ENCODE measurements at regions not wholly inside any gene's neighbourhood (a gene's known extent, or its start where the extent isn't known, plus 50 kb on each side); places are given as distances from the start of the nearest gene placed in this dataset.

DNA sequence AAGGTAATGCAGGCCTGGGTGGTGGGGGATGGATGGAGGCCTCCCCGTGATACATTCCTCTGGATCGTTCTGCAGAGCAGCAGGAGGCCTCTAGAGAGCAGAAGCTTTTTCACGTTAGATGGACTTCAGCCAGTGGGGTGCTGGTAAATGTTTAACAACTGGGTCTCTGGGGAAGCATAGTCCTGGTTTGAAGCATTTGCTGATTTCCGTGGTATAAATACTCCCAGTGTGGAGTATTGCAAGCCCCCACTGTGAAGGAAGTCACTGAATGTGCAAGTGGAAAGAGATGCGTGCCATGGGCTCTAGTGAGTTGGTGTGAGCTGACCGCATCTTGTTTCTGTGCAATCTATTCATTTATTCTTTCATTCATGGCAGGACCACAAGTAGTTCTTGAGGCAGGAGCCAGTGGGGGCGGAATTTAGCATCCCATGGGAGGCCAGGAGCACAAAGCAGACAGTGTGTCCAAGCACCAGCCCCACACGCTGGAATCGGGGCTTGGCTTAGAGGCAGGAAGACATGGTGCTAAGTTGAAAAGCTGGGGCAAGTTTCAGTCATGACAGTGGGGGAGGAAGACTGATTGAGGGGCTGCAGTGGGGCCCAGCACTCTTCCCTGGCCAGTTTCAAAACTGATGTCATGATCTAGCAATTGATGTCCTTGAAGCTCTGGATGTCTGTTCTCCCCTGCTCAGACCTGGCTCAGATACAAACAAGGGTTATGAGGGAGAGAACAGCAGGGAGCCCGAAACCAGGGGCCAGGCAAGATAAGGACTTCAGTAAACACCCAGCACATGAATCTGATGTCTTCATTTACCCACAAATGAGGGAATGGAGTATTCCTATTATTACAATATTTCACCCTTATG is 280.9 kb upstream of the LYZL1 start:
- intact Hi-C loops (cut with DNase I), result no loop called here
- no peak for DNase-seq

DNA sequence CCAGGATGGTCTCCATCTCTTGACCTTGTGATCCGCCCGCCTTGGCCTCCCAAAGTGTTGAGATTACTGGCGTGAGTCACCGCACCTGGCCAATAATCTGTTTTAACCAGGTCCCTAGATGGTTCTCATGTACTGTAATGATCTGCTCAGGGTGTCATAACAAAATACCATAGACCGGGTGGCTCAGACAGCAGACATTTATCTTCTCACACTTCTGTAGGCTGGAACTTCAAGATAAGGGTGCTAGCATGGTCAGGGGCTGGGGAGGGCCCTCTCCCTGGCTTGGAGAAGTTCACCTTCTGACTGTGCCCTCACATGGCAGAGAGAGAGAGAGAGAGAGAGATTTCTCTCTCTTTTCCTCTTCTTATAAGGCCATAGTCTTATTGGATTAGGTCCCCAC is 279.4 kb upstream of the LYZL1 start:
- no peak for DNase-seq

GRCh38 chr10:29011516-29011915 is 277.4 kb upstream of the LYZL1 start:
- intact Hi-C loops (cut with DNase I), result no loop called here
- DNase-seq, result no peak

More for the DNA sequence above, 279.4 kb upstream of the LYZL1 start:
- intact Hi-C loops (cut with DNase I), result no loop called here

GRCh38 chr10:29012926-29013554 is 275.8 kb upstream of the LYZL1 start:
- DNase-seq, result no peak
- intact Hi-C loops (cut with DNase I), result no loop called here

DNA sequence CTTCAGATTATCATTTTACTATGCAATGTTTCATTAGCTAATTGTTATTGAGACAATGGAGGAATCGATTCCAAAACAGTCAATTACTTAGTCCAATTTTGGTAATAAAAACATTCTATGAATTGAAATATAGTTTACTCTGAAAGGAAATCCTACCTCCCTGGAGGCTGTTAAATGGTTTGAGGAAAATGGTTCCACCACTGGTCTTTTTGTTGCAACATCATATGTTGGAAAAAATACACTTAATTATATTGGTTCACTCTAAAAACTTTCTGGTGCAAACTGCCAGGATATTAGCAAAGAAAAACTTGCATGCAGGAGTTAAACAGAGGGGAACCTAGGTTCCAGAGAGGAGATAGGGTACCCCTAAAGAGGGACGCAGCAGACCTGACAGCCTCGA is 267.3 kb upstream of the LYZL1 start:
- DNase-seq, result no peak
- intact Hi-C loops (cut with DNase I), result no loop called here

- intact Hi-C loops (cut with DNase I), result no loop called here
- no peak for DNase-seq
These were observed 266.4 kb upstream of the LYZL1 start for GRCh38 chr10:29022513-29022912.

GRCh38 chr10:29023678-29024077 is 265.2 kb upstream of the LYZL1 start:
- intact Hi-C loops (cut with DNase I), result no loop called here
- DNase-seq, result no peak

- no peak for DNase-seq
- intact Hi-C loops (cut with DNase I), result no loop called here
These were observed 262.6 kb upstream of the LYZL1 start for GRCh38 chr10:29026065-29026797.

DNA sequence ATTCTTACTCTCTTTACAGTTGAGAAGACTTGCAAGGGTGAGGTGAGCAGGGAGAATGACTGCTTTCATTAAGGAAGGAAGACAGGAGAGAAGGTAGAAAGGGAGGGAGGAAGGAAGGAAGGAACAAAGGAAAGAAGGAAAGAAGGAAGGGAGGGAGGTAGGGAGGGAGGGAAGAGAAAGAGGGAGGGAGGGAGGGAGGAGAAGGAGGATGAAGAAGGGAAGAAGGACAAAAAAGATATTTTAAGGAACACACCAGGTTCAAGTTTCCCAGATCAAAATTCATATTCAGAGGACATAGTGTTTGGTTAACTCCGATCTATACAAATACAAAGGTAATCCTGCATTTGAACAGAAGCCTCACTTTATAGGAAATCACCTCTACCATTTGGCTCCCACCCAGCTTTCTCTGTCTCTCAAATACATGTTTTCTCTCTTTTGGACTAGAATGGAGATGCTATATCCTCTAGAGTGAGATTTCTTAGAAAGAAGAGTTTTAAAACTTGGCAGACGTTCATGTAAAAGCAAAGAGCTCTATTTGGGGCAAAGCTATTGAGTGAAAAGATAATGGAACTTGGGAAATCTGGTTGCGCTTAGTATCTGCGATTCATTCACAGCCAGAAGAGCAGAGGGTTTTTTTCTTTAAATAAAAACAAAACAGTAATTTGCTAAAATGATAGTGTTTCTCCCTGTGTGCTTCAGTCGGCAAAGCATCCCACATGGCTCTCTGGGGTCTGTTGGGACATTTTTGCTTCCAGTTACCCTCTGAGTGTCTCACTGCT is 261.9 kb upstream of the LYZL1 start:
- DNase-seq, result no peak
- intact Hi-C loops (cut with DNase I), result no loop called here

- DNase-seq, result no peak
- intact Hi-C loops (cut with DNase I), result no loop called here
These were observed 260.4 kb upstream of the LYZL1 start for GRCh38 chr10:29028486-29028885.

DNA sequence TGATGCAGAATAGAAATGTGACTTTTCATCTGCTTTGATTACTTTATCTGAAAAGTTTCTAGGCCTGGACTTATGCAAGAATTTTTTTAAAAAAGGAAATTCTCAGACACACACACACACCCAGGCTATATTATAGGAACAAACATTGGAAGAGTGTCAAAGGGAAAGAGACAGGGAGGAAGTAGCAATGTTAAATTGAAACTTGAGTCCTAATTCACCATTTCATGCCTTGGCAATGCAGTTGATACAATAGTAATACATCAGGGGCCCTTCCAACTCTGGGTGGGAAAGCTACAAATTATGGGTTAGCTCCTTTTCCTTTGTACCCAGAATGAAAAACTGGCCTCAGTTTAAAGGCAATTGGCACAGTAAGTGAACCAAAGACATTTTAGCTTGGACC is 258.0 kb upstream of the LYZL1 start:
- no peak for DNase-seq
- intact Hi-C loops (cut with DNase I), result no loop called here

DNA sequence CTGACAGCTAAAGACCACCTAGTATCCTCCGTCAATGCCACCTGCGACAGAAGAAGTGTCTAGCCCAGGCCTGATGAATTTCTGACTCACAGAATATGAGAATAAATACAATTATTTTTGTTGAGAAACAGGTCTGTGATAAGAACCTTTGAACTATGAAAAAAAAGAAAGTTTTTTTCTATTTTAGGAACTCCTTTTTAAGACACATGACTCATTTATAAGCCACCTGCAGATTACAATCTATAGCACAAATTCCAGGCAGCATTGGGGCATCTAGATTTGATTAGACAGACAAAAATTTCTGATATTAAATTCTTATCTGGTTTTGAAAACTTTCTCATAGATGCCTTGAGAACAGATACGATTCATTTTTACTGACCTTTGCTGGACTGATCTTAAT is 256.7 kb upstream of the LYZL1 start:
- intact Hi-C loops (cut with DNase I), result no loop called here
- no peak for DNase-seq

DNA sequence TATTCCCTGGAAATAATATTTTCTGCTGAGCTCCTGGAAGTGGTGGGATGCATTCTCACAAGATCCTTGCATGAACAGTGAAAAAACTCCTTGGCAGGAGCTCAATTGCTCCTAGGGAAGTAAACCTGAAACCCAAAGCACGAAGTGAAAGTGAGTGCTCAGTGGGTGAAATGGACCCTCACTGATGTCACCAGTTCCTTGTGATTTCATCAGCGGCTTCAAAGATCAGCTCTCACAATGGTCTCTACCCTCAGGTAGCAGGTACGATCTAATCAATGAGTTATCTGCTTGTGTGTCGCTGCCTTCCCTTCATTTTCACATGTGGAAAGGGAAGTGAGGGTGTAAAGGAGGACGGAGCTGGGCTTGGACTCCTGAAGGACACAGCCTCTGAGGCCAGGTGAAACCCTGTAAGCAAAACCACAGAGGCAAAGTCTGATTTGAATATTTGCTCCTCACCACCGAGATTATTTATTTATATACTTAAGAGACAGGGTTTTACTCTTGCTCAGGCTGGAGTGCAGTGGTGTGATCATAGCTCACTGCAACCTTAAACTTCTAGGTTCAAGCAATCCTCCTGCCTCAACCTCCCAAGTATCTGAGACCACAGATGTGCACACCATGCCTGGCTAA is 255.4 kb upstream of the LYZL1 start:
- DNase-seq, result no peak
- intact Hi-C loops (cut with DNase I), result no loop called here

DNA sequence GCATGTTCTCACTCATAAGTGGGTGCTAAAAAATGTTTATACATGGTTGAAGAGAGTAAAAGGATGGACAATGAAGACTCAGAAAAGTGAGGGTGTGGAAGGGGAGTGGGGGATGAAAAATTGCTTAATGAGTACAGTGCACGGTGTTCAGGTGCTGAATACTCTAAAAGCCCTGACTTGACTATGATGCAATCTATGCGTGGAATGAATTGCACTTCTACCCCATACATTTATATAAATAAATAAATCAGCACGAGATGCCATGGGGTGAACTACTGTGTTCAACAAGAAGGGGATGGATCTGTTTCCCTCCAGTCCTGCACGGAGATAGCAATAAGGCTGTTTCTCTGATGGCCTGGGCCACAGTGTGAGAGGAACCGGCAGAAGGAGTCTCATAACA is 254.3 kb upstream of the LYZL1 start:
- DNase-seq, result no peak
- intact Hi-C loops (cut with DNase I), result no loop called here

GRCh38 chr10:29035721-29036120 is 253.1 kb upstream of the LYZL1 start:
- intact Hi-C loops (cut with DNase I), result no loop called here
- no peak for DNase-seq

DNA sequence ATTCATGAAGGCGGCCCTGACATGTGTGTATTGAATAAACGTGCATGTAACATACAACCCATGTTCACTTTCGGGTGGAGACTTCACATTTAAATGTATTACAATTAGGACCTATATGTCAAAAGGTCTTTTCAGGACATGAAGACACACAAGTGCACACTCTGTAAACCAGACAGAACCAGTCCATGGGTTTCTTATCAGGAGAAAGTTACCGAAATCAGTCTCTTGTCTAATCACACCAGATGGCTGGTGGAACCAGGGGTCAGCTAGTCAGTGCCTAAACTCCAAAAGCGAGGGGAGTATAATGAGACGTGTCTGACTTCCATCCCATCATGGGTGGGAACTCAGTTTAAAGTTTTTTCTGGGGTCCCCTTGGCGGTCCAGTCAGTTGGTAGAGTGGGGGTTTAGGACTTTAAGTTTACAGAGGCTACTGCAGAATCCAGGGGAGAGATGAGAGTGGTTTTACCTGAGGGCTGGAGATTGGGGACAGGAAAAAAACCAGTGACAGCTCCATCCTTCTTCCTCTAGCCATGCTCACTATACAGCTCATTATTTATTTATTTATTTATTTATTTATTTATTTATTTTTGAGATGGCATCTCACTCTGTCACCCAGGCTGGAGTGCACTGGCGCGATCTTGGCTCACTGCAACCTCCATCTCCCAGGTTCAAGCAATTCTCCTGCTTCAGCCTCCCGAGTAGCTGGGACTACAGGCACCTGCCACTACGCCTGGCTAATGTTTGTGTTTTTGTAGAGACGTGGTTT is 251.3 kb upstream of the LYZL1 start:
- DNase-seq, result no peak

DNA sequence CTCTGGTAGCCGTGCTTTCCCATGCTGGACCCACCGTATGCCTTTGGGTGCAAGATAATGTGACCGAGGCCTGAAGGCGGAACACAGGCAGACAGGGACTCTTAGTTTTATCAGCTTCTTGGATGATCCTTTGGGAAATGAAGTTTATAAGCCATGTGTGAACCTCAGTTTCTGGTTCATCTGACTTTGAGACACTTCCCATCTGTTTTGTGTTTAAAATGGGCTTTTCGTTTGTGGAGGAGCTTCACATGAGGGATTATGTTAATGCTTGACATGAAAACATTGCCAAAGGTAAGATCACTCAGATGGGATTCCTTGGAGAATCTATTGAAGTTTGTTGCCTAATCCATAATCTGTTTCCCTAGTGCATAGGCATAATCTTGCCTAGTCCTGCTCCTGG is 249.8 kb upstream of the LYZL1 start:
- DNase-seq, result no peak
- intact Hi-C loops (cut with DNase I), result no loop called here

More for the DNA sequence above, 251.3 kb upstream of the LYZL1 start:
- intact Hi-C loops (cut with DNase I), result no loop called here

DNA sequence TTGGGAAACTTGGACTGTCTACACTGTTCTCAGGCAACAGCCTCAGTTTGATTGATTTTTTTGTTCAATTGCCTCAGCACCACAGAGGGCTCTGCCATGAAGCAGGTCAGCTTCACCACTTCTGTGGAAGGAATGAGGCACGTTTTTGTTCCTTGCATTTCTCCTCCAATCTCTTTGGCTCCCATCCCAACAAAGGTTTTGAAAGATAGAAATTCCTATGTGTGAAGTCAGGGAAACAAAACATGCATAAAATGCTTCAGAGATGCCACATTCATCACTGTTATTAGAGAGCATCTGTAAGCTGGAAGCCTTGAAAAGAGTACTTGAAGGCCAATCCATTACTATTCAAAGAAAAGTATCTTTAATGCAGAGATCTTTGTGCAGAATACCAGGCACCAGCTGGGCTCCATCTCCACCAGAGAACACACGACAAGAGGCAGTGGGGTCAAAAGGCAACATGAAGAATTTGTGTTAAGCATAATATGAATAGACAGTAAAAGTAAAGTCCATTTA is 249.1 kb upstream of the LYZL1 start:
- intact Hi-C loops (cut with DNase I), result no loop called here

DNA sequence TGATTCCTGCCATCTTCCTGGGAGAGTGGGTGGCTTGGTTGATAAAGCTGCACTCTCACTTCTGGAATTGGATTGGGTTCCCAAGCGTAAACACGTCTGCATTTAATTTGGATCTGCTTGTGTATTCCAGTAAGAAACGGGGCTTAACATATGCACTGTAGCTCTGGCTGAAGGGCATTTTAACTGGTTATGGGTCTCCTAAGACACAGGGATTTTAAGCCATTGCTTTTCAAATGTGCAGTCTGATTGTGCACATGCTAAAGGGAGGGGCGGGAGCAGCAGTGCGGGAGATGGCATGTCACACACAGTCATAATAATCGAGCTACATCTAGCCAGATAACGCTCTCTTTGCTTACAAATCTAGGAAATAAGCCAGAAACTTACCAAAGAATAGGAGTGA is 247.3 kb upstream of the LYZL1 start:
- no peak for DNase-seq
- intact Hi-C loops (cut with DNase I), result no loop called here

More for the DNA sequence above, 249.1 kb upstream of the LYZL1 start:
- DNase-seq, result no peak
